K562 (cell line): ENCODE measurements at regions not wholly inside any gene's neighbourhood (a gene's known extent, or its start where the extent isn't known, plus 50 kb on each side); places are given as distances from the start of the nearest gene placed in this dataset.

Source experiments
- ATAC-seq: fragments of 200-7000 bp; cut with Tn5 transposase; 3 replicates; pipeline ENCODE4 v1.9.1; 2020; ENCODE audit warnings: moderate library complexity
- BruUV-seq: library from RNA; stranded (reverse); fragments of 400-500 nt; replicated peaks from 2 replicates; lab custom pipeline; 2021; lab: Mats Ljungman, UMichigan
- CTCF ChIA-PET: fragments of 300-600 bp; formaldehyde crosslinking; extraction: SDS; loops from one replicate; lab custom pipeline; 2021; ENCODE audit warnings: low intra/inter-chr PET ratio; lab: Yijun Ruan, JAX
- POLR2A ChIA-PET: fragments of 300-600, 350-650 bp; sonication (Branson Sonifier 250); formaldehyde crosslinking; extraction: SDS; loops from one replicate; lab custom pipeline; 2021; ENCODE audit warnings: antibody characterized with exemption, inconsistent platforms; lab: Yijun Ruan, JAX
- DNase-seq, 4 experiments: peaks; one replicate each; pipeline versions ENCODE4 v3.0.0 to v3.0.0-alpha.2; 2011 to 2018; ENCODE audit warnings: low spot score in 3 of 4, mixed read lengths in 3 of 4; ENCODE audit errors: extremely low read depth in 1 of 4
- FAIRE-seq: peaks from 2 replicates; lab custom pipeline; 2011; peaks lifted over from hg19 to GRCh38; lab: Jason Lieb, UNC
- H2AFZ ChIP-seq: 2 replicates; pipeline ENCODE4 v1.6.0; 2011; ENCODE audit warnings: low read depth, low read length, control low read depth, inconsistent platforms
- H3K27ac ChIP-seq: fragments of 200-600 bp; 3 replicates; pipeline ENCODE4 v1.8.0; 2011; ENCODE audit warnings: low read depth, mild to moderate bottlenecking, control low read depth, inconsistent platforms, low read length, moderate library complexity, mixed read lengths; ENCODE audit errors: extremely low read depth
- H3K27me3 ChIP-seq, 2 experiments: fragments of 300-600 bp in 1 of 2; 2 replicates in 1 of 2; 3 replicates in 1 of 2; pipeline versions ENCODE4 v1.6.0 to v1.8.0; 2011; ENCODE audit warnings: inconsistent platforms in 2 of 2, low read length in 2 of 2, mild to moderate bottlenecking in 1 of 2, mixed read lengths in 1 of 2, moderate library complexity in 1 of 2; ENCODE audit not compliant: control insufficient read depth in 2 of 2, insufficient read depth in 2 of 2
- H3K36me3 ChIP-seq: fragments of 300-600 bp; 3 replicates; pipeline ENCODE4 v1.8.0; 2011; ENCODE audit warnings: mild to moderate bottlenecking, low read length, inconsistent platforms; ENCODE audit not compliant: control insufficient read depth, insufficient read depth
- H3K4me1 ChIP-seq, 2 experiments: fragments of 200-600 bp in 1 of 2; replicated peaks in 1 of 2; 2 replicates in 1 of 2; 3 replicates in 1 of 2; pipeline versions ENCODE4 v1.5.1 to v1.8.0; 2011; ENCODE audit warnings: inconsistent platforms in 2 of 2, low read length in 2 of 2, mild to moderate bottlenecking in 1 of 2, mixed read lengths in 1 of 2, moderate library complexity in 1 of 2; ENCODE audit not compliant: control insufficient read depth in 2 of 2, insufficient read depth in 2 of 2
- H3K4me2 ChIP-seq: 2 replicates; pipeline ENCODE4 v1.6.1; 2011; ENCODE audit warnings: low read length, control low read depth, inconsistent platforms, mixed read lengths; ENCODE audit not compliant: insufficient read depth
- H3K4me3 ChIP-seq: fragments of 200-600 bp; sonication (generic), shearing (Covaris generic); 2 replicates; pipeline ENCODE4 v1.5.1; 2016; ENCODE audit warnings: control low read depth, inconsistent platforms
- H3K79me2 ChIP-seq: fragments of 200-600 bp; 3 replicates; pipeline ENCODE4 v1.8.0; 2011; ENCODE audit warnings: low read length, inconsistent platforms; ENCODE audit not compliant: control insufficient read depth, insufficient read depth
- H3K9ac ChIP-seq, 2 experiments: 2 replicates each; pipeline versions ENCODE4 v1.6.0 to v1.6.1; 2011; ENCODE audit warnings: low read depth in 2 of 2, low read length in 2 of 2, control low read depth in 1 of 2, inconsistent platforms in 1 of 2, mild to moderate bottlenecking in 1 of 2, mixed read lengths in 1 of 2; ENCODE audit not compliant: insufficient read depth in 1 of 2
- H3K9me1 ChIP-seq: one replicate; pipeline ENCODE4 v1.6.0; 2011; ENCODE audit warnings: inconsistent platforms, mild to moderate bottlenecking, low read length, moderate library complexity; ENCODE audit not compliant: control insufficient read depth, insufficient read depth
- H3K9me3 ChIP-seq: replicated peaks from 2 replicates; pipeline ENCODE4 v1.5.1; 2011; ENCODE audit warnings: low read depth, low read length, inconsistent platforms; ENCODE audit not compliant: control insufficient read depth, insufficient read depth
- H4K20me1 ChIP-seq: replicated peaks from 2 replicates; pipeline ENCODE4 v1.6.1; 2011; ENCODE audit warnings: low read length, inconsistent platforms, mixed read lengths; ENCODE audit not compliant: control insufficient read depth, insufficient read depth
- CBX5 ChIP-seq: IDR thresholded peaks from 2 replicates; pipeline ENCODE4 v1.6.1; 2014; ENCODE audit warnings: low read depth, borderline replicate concordance
- CREB5 ChIP-seq: fragments of 250-450 bp; sonication (Bioruptor Pico); IDR thresholded peaks from 2 replicates; pipeline ENCODE4 v1.5.0; 2020; ENCODE audit warnings: mild to moderate bottlenecking
- DDX20 ChIP-seq: fragments of 450-650 bp; IDR thresholded peaks from 2 replicates; pipeline ENCODE4 v1.6.1; 2016; ENCODE audit warnings: missing genetic modification characterization, low read depth, mild to moderate bottlenecking, missing compliant biosample characterization, moderate library complexity
- ETV6 ChIP-seq, 3 experiments: fragments of 150-350 bp in 1 of 3; sonication (generic) in 1 of 3; formaldehyde crosslinking in 1 of 3; IDR thresholded peaks; 2 replicates each; pipeline versions ENCODE4 v1.6.1 to v1.8.0; 2014 to 2022; ENCODE audit warnings: borderline replicate concordance in 2 of 3, low read depth in 2 of 3, antibody characterized with exemption in 1 of 3, low read length in 1 of 3, mild to moderate bottlenecking in 1 of 3, missing genetic modification reagents in 1 of 3
- KLF1 ChIP-seq: fragments of 450-650 bp; IDR thresholded peaks from 2 replicates; pipeline ENCODE4 v1.6.1; 2016; ENCODE audit warnings: missing genetic modification characterization, missing compliant biosample characterization
- LARP7 ChIP-seq: fragments of 450-650 bp; IDR thresholded peaks from 2 replicates; pipeline ENCODE4 v1.6.1; 2016
- LEF1 ChIP-seq: fragments of 450-650 bp; IDR thresholded peaks from 2 replicates; pipeline ENCODE4 v1.6.1; 2016; ENCODE audit warnings: mild to moderate bottlenecking
- MITF ChIP-seq: IDR thresholded peaks from 2 replicates; pipeline ENCODE4 v1.6.1; 2014; ENCODE audit warnings: antibody characterized with exemption
- MXD1 ChIP-seq: fragments of 250-450 bp; sonication (Bioruptor Pico); IDR thresholded peaks from 2 replicates; pipeline ENCODE4 v1.8.0; 2021; ENCODE audit warnings: borderline replicate concordance, mild to moderate bottlenecking, moderate library complexity; ENCODE audit not compliant: poor library complexity, severe bottlenecking
- NR0B1 ChIP-seq: fragments of 450-650 bp; IDR thresholded peaks from one replicate; pipeline ENCODE4 v1.6.1; 2018; ENCODE audit warnings: mild to moderate bottlenecking, moderate library complexity; ENCODE audit not compliant: partially characterized antibody
- POLR2A ChIP-seq: fragments of 450-650 bp; conservative IDR thresholded peaks from 2 replicates; pipeline ENCODE4 v1.6.1; 2016
- POLR3G ChIP-seq: IDR thresholded peaks from 2 replicates; pipeline ENCODE4 v1.6.1; 2011; ENCODE audit not compliant: insufficient read length, insufficient replicate concordance; ENCODE audit errors: extremely low read depth
- RBM15 ChIP-seq: fragments of 200-400 bp; formaldehyde crosslinking; IDR thresholded peaks from 2 replicates; pipeline ENCODE4 v1.6.1; 2018; ENCODE audit warnings: mild to moderate bottlenecking, low read length, moderate library complexity; ENCODE audit not compliant: insufficient read depth
- USF1 ChIP-seq: sonication (generic); formaldehyde crosslinking; IDR thresholded peaks from 2 replicates; pipeline ENCODE4 v1.9.0; 2022; ENCODE audit warnings: mild to moderate bottlenecking, missing genetic modification reagents
- XRCC3 ChIP-seq: fragments of 450-650 bp; IDR thresholded peaks from 2 replicates; pipeline ENCODE4 v1.6.1; 2017; ENCODE audit warnings: mild to moderate bottlenecking, moderate library complexity
- ZNF134 ChIP-seq: fragments of 250-450 bp; sonication (Bioruptor Pico); conservative IDR thresholded peaks from 2 replicates; pipeline ENCODE4 v1.4.0; 2020
- ZNF197 ChIP-seq: fragments of 200-800 bp; sonication (Bioruptor generic); IDR thresholded peaks from 2 replicates; pipeline ENCODE4 v1.6.1; 2016; ENCODE audit warnings: low read depth, missing genetic modification characterization, missing compliant biosample characterization
- ZNF695 ChIP-seq: fragments of 450-650 bp; formaldehyde crosslinking; IDR thresholded peaks from 2 replicates; pipeline ENCODE4 v1.4.0; 2020; ENCODE audit warnings: mild to moderate bottlenecking, moderate library complexity
- ZNF717 ChIP-seq: fragments of 250-450 bp; sonication (Bioruptor Pico); IDR thresholded peaks from 2 replicates; pipeline ENCODE4 v1.5.0; 2021
- WGBS: fragments of 100-300 bp; shearing (Covaris generic); methylation state at CpG from one replicate; pipeline ENCODE4 v1.1.6; 2016; ENCODE audit warnings: low coverage, mixed read lengths; ENCODE audit not compliant: insufficient coverage; ENCODE audit errors: missing lambda C conversion rate; 5-methylcytosine and 5-hydroxymethylcytosine counted together
- in situ Hi-C: fragments of 300-500 bp; cut with MboI; formaldehyde crosslinking; loops from 4 replicates; pipeline ENCODE4 v1.15.0; 2018; ENCODE audit warnings: inconsistent platforms, mixed read lengths
- intact Hi-C: fragments of 100-400 bp; cut with micrococcal nuclease; formaldehyde crosslinking; loops from 2 replicates; pipeline ENCODE4 v1.14.2; 2022

GRCh38 chr1:93771843-93772242, 90.2 kb upstream of the BCAR3 start:
- Histone ChIP-seq H4K20me1 (no peaks in the 10 kb centered on the region), H3K9me1 (no peaks in the 10 kb centered on the region), H3K4me3 (no peak overlapping the region), H3K79me2 (no peaks in the 10 kb centered on the region), H2AFZ (no peak overlapping the region), H3K9me3 (no peaks in the 10 kb centered on the region), H3K27me3 (peaks cover 0 to 12% of the 10 kb centered on the region in 2 experiments; a peak in 2 of 5 replicates), H3K36me3 (no peaks in the 10 kb centered on the region), H3K4me2 (no peak overlapping the region), H3K27ac (no peak overlapping the region), H3K9ac (no peak overlapping the region), H3K4me1 (peaks cover 4 to 8% of the 10 kb centered on the region in 2 experiments; a peak in 2 of 5 replicates)
- ChIA-PET CTCF (no interaction called here), POLR2A (interaction anchor here (0.5 to 0.7 kb wide), 2 partner anchors 9 to 338 kb away, joined by 3 to 4 read pairs; no protein-coding TSS in a partner anchor)
- FAIRE-seq (no peak), DNase-seq (no peak), ATAC-seq (no peak)
- in situ Hi-C loops (no loop called here), intact Hi-C loops (no loop called here)
- 8% methylated on average over 2 of the region's 2 CpGs for WGBS
- no TSS peak for BruUV-seq
- TF ChIP-seq KLF1, result no peak
- TF ChIP-seq USF1 (CRISPR knock-in tag), result no peak
- no peak for TF ChIP-seq CBX5
- TF ChIP-seq POLR3G, result no peak
- TF ChIP-seq CREB5 (CRISPR knock-in tag), result no peak
- TF ChIP-seq POLR2A, result no peak
- TF ChIP-seq ZNF197 (CRISPR knock-in tag), result no peak
- no peak for TF ChIP-seq MXD1
- no peak for TF ChIP-seq MITF
- TF ChIP-seq LARP7, result no peak
- no peak for TF ChIP-seq ZNF134 (CRISPR knock-in tag)
- TF ChIP-seq ZNF695 (CRISPR knock-in tag), result no peak
- no peak for TF ChIP-seq ZNF717
- no peak for TF ChIP-seq NR0B1
- TF ChIP-seq LEF1, result no peak
- no peak for TF ChIP-seq DDX20
- no peak for TF ChIP-seq XRCC3
- TF ChIP-seq ETV6 (IDR thresholded peaks at IDR 0.05; ENCODE audit: borderline replicate concordance in 1 of 2, low read depth in 2 of 2, low read length in 1 of 2), result no peak
- TF ChIP-seq ETV6 (CRISPR knock-in tag; IDR thresholded peaks at IDR 0.05; ENCODE audit: borderline replicate concordance), result no peak
- no peak for TF ChIP-seq RBM15
